Mesenchymal stem cell (in vitro differentiated cells and primary cell): ENCODE measurements at regions not wholly inside any gene's neighbourhood (a gene's known extent, or its start where the extent isn't known, plus 50 kb on each side); places are given as distances from the start of the nearest gene placed in this dataset.

Experiments
- DNase-seq: peaks from one replicate; pipeline ENCODE4 v3.0.0-alpha.2; 2013
- H2AFZ ChIP-seq: one replicate; pipeline ENCODE4 v1.6.1; 2013; ENCODE audit warnings: low read depth, mild to moderate bottlenecking, control low read depth, inconsistent platforms, low read length, moderate library complexity
- H2AK5ac ChIP-seq: 2 replicates; pipeline ENCODE4 v1.6.1; 2013; ENCODE audit warnings: low read length, moderate library complexity, mild to moderate bottlenecking, inconsistent platforms; ENCODE audit not compliant: severe bottlenecking
- H2BK120ac ChIP-seq: one replicate; pipeline ENCODE4 v1.6.1; 2013; ENCODE audit warnings: low read depth, mild to moderate bottlenecking, inconsistent platforms, low read length, moderate library complexity
- H2BK12ac ChIP-seq, 2 experiments: one replicate each; pipeline ENCODE4 v1.6.1; 2013; ENCODE audit warnings: inconsistent platforms in 2 of 2, low read length in 2 of 2, mild to moderate bottlenecking in 2 of 2, moderate library complexity in 2 of 2, control low read depth in 1 of 2
- H2BK15ac ChIP-seq: one replicate; pipeline ENCODE4 v1.6.1; 2013; ENCODE audit warnings: mild to moderate bottlenecking, low read depth, inconsistent platforms; ENCODE audit not compliant: poor library complexity, severe bottlenecking
- H2BK5ac ChIP-seq: 2 replicates; pipeline ENCODE4 v1.6.1; 2013; ENCODE audit warnings: low read depth, mild to moderate bottlenecking, low read length, control low read depth, inconsistent platforms; ENCODE audit not compliant: poor library complexity, severe bottlenecking
- H3K14ac ChIP-seq, 2 experiments: one replicate each; pipeline ENCODE4 v1.6.1; 2013; ENCODE audit warnings: inconsistent platforms in 2 of 2, low read length in 2 of 2, control low read depth in 1 of 2, mild to moderate bottlenecking in 1 of 2, moderate library complexity in 1 of 2
- H3K18ac ChIP-seq, 2 experiments: one replicate each; pipeline ENCODE4 v1.6.1; 2013; ENCODE audit warnings: inconsistent platforms in 2 of 2, low read length in 2 of 2, control low read depth in 1 of 2, low read depth in 1 of 2, mild to moderate bottlenecking in 1 of 2
- H3K23ac ChIP-seq, 2 experiments: one replicate each; pipeline ENCODE4 v1.6.1; 2013; ENCODE audit warnings: inconsistent platforms in 2 of 2, low read length in 2 of 2, mild to moderate bottlenecking in 2 of 2, moderate library complexity in 2 of 2, control low read depth in 1 of 2
- H3K27ac ChIP-seq: 2 replicates; pipeline ENCODE4 v1.5.1; 2013; ENCODE audit warnings: mild to moderate bottlenecking, moderate library complexity, low read length, control low read depth, inconsistent platforms; ENCODE audit not compliant: poor library complexity, severe bottlenecking
- H3K27me3 ChIP-seq, 2 experiments: 2 replicates each; pipeline versions ENCODE4 v1.6.1 to v1.7.0; 2013; ENCODE audit warnings: low read length in 2 of 2, mild to moderate bottlenecking in 2 of 2, moderate library complexity in 2 of 2, control low read depth in 1 of 2, inconsistent platforms in 1 of 2; ENCODE audit not compliant: control insufficient read depth in 1 of 2, insufficient read depth in 1 of 2
- H3K36me3 ChIP-seq, 2 experiments: 2 replicates each; pipeline versions ENCODE4 v1.6.1 to v1.7.0; 2013; ENCODE audit warnings: low read length in 2 of 2, control low read depth in 1 of 2, inconsistent platforms in 1 of 2, low read depth in 1 of 2, mild to moderate bottlenecking in 1 of 2; ENCODE audit not compliant: insufficient read depth in 2 of 2, control insufficient read depth in 1 of 2
- H3K4ac ChIP-seq, 2 experiments: one replicate each; pipeline ENCODE4 v1.6.1; 2013; ENCODE audit warnings: inconsistent platforms in 2 of 2, low read length in 2 of 2, mild to moderate bottlenecking in 2 of 2, moderate library complexity in 2 of 2, control low read depth in 1 of 2, low read depth in 1 of 2
- H3K4me1 ChIP-seq: 2 replicates; pipeline ENCODE4 v1.6.1; 2013; ENCODE audit warnings: low read depth, low read length, control low read depth; ENCODE audit not compliant: control insufficient read depth, insufficient read depth
- H3K4me2 ChIP-seq: 2 replicates; pipeline ENCODE4 v1.6.1; 2013; ENCODE audit warnings: low read length, mild to moderate bottlenecking, inconsistent platforms; ENCODE audit not compliant: poor library complexity, severe bottlenecking
- H3K4me3 ChIP-seq, 2 experiments: 2 replicates each; pipeline versions ENCODE4 v1.5.1 to v1.7.0; 2013; ENCODE audit warnings: low read length in 2 of 2, mild to moderate bottlenecking in 2 of 2, control low read depth in 1 of 2, low read depth in 1 of 2; ENCODE audit not compliant: insufficient read depth in 1 of 2
- H3K79me1 ChIP-seq: replicated peaks from 2 replicates; pipeline ENCODE4 v1.6.1; 2013; ENCODE audit warnings: mild to moderate bottlenecking, control low read depth, low read length, inconsistent platforms; ENCODE audit not compliant: poor library complexity, severe bottlenecking
- H3K9ac ChIP-seq: 2 replicates; pipeline ENCODE4 v1.7.0; 2013; ENCODE audit warnings: mild to moderate bottlenecking, low read length, moderate library complexity
- H3K9me3 ChIP-seq: 2 replicates; pipeline ENCODE4 v1.7.0; 2013; ENCODE audit warnings: mild to moderate bottlenecking, low read length; ENCODE audit not compliant: control insufficient read depth
- H4K8ac ChIP-seq: one replicate; pipeline ENCODE4 v1.6.1; 2013; ENCODE audit warnings: inconsistent platforms, mild to moderate bottlenecking, low read length, moderate library complexity
- H4K91ac ChIP-seq: one replicate; pipeline ENCODE4 v1.6.1; 2013; ENCODE audit warnings: mild to moderate bottlenecking, low read length, inconsistent platforms
- WGBS: methylation state at CpG from one replicate; pipeline ENCODE4 v1.1.7; 2013; ENCODE audit warnings: mixed read lengths; 5-methylcytosine and 5-hydroxymethylcytosine counted together

GRCh38 chrX:20825984-20826383 is 548.2 kb upstream of the CNKSR2 start:
- H2BK15ac ChIP-seq = no peak overlapping the region
- no peak overlapping the region for H3K9ac ChIP-seq
- no peak overlapping the region for H2BK120ac ChIP-seq
- no peak overlapping the region for H3K27ac ChIP-seq
- no peak overlapping the region for H3K23ac ChIP-seq
- H2AFZ ChIP-seq = no peak overlapping the region
- H3K18ac ChIP-seq = no peak overlapping the region
- H4K91ac ChIP-seq = no peak overlapping the region
- no peak overlapping the region for H2BK12ac ChIP-seq
- no peak overlapping the region for H2AK5ac ChIP-seq
- H3K4me3 ChIP-seq = no peak overlapping the region
- H3K79me1 ChIP-seq = no peaks in the 10 kb centered on the region
- 91% methylated on average over 2 of the region's 2 CpGs for WGBS
- no peak overlapping the region for H2BK5ac ChIP-seq
- H3K4ac ChIP-seq = no peak overlapping the region
- no peaks in the 10 kb centered on the region for H3K4me1 ChIP-seq
- H3K9me3 ChIP-seq = no peaks in the 10 kb centered on the region
- no peak overlapping the region for H3K4me2 ChIP-seq
- DNase-seq = no peak
- no peak overlapping the region for H4K8ac ChIP-seq
- H3K36me3 ChIP-seq = no peaks in the 10 kb centered on the region
- no peak overlapping the region for H3K14ac ChIP-seq
- no peaks in the 10 kb centered on the region for H3K27me3 ChIP-seq

GRCh38 chrX:20803971-20804370 is 537.3 kb upstream of the RPS6KA3 start:
- H2BK12ac ChIP-seq = no peak overlapping the region
- no peaks in the 10 kb centered on the region for H3K36me3 ChIP-seq
- H2AFZ ChIP-seq = no peak overlapping the region
- no peak overlapping the region for H3K9ac ChIP-seq
- H3K14ac ChIP-seq = no peak overlapping the region
- H3K9me3 ChIP-seq = peaks cover 12% of the 10 kb centered on the region
- no peak overlapping the region for H3K18ac ChIP-seq
- H2AK5ac ChIP-seq = no peak overlapping the region
- no peak overlapping the region for H4K91ac ChIP-seq
- H3K4ac ChIP-seq = no peak overlapping the region
- no peaks in the 10 kb centered on the region for H3K27me3 ChIP-seq
- H3K27ac ChIP-seq = no peak overlapping the region
- WGBS = no CpG with 5 or more reads among the region's 1 CpG
- H2BK120ac ChIP-seq = no peak overlapping the region
- DNase-seq = no peak
- H3K4me3 ChIP-seq = no peak overlapping the region
- no peak overlapping the region for H2BK5ac ChIP-seq
- H3K4me2 ChIP-seq = no peak overlapping the region
- no peaks in the 10 kb centered on the region for H3K79me1 ChIP-seq
- no peaks in the 10 kb centered on the region for H3K4me1 ChIP-seq
- H2BK15ac ChIP-seq = no peak overlapping the region
- no peak overlapping the region for H4K8ac ChIP-seq
- H3K23ac ChIP-seq = no peak overlapping the region

- Histone ChIP-seq H4K8ac (no peak overlapping the region), H3K18ac (no peak overlapping the region), H3K23ac (no peak overlapping the region), H3K9ac (no peak overlapping the region), H2BK5ac (no peak overlapping the region), H3K4ac (no peak overlapping the region), H3K4me2 (no peak overlapping the region), H2AFZ (no peak overlapping the region), H2AK5ac (no peak overlapping the region), H3K4me3 (no peak overlapping the region), H3K4me1 (no peaks in the 10 kb centered on the region), H3K79me1 (no peaks in the 10 kb centered on the region), H3K27ac (no peak overlapping the region), H2BK120ac (no peak overlapping the region), H2BK15ac (no peak overlapping the region), H3K36me3 (no peaks in the 10 kb centered on the region), H4K91ac (no peak overlapping the region), H3K9me3 (peaks cover 12% of the 10 kb centered on the region), H3K27me3 (no peaks in the 10 kb centered on the region), H3K14ac (no peak overlapping the region), H2BK12ac (no peak overlapping the region)
- DNase-seq = no peak
- WGBS = 50% methylated on average over 1 of the region's 1 CpG
These were observed 535.3 kb upstream of the RPS6KA3 start for GRCh38 chrX:20802036-20802435.

GRCh38 chrX:20796450-20796849 is 529.7 kb upstream of the RPS6KA3 start:
- Histone ChIP-seq H2AK5ac (no peak overlapping the region), H3K9ac (no peak overlapping the region), H2BK15ac (no peak overlapping the region), H3K4ac (no peak overlapping the region), H2AFZ (no peak overlapping the region), H3K4me3 (no peak overlapping the region), H2BK120ac (no peak overlapping the region), H3K18ac (no peak overlapping the region), H3K23ac (no peak overlapping the region), H3K9me3 (no peaks in the 10 kb centered on the region), H3K27ac (no peak overlapping the region), H3K14ac (no peak overlapping the region), H3K36me3 (no peaks in the 10 kb centered on the region), H3K27me3 (no peaks in the 10 kb centered on the region), H3K4me2 (no peak overlapping the region), H2BK12ac (no peak overlapping the region), H4K91ac (no peak overlapping the region), H4K8ac (no peak overlapping the region), H3K79me1 (no peaks in the 10 kb centered on the region), H3K4me1 (no peaks in the 10 kb centered on the region), H2BK5ac (no peak overlapping the region)
- no peak for DNase-seq
- 100% methylated on average over 2 of the region's 2 CpGs for WGBS
